ENCODE measurements at regions not wholly inside any gene's neighbourhood (a gene's known extent, or its start where the extent isn't known, plus 50 kb on each side); places are given as distances from the start of the nearest gene placed in this dataset.

- no peak overlapping the region for H3K4me3 Mint-ChIP-seq
- H3K9me3 Mint-ChIP-seq, result peaks cover 8 to 24% (median 13%) of the 10 kb centered on the region in 7 donors
- DNase-seq, result no peak
- no peak overlapping the region for H3K27ac Mint-ChIP-seq
- no peaks in the 10 kb centered on the region for H3K4me1 Mint-ChIP-seq
- H3K27me3 Mint-ChIP-seq, result no peaks in the 10 kb centered on the region
- H3K36me3 Mint-ChIP-seq, result no peaks in the 10 kb centered on the region
- no peak for ATAC-seq (ENCODE audit: low read depth in 2 of 2)
Observed at GRCh38 chr7:53917637-53918036, 624.5 kb upstream of the VSTM2A start.

GRCh38 chr7:53920011-53920410 is 622.2 kb upstream of the VSTM2A start:
- H3K27me3 Mint-ChIP-seq, result no peaks in the 10 kb centered on the region
- DNase-seq, result no peak
- H3K9me3 Mint-ChIP-seq, result peaks cover 8 to 29% (median 14%) of the 10 kb centered on the region in 7 donors
- no peak overlapping the region for H3K27ac Mint-ChIP-seq
- no peak overlapping the region for H3K4me3 Mint-ChIP-seq
- no peaks in the 10 kb centered on the region for H3K36me3 Mint-ChIP-seq
- H3K4me1 Mint-ChIP-seq, result no peaks in the 10 kb centered on the region
- ATAC-seq (ENCODE audit: low read depth in 2 of 2), result no peak

GRCh38 chr7:53940483-53940882 is 601.7 kb upstream of the VSTM2A start:
- Mint-ChIP-seq H3K4me1 (no peaks in the 10 kb centered on the region), H3K36me3 (no peaks in the 10 kb centered on the region), H3K4me3 (no peak overlapping the region), H3K27ac (no peak overlapping the region), H3K9me3 (peaks cover 2 to 22% (median 7%) of the 10 kb centered on the region in 7 donors), H3K27me3 (no peaks in the 10 kb centered on the region)
- ATAC-seq (ENCODE audit: low read depth in 2 of 2), result no peak
- DNase-seq, result no peak

- Mint-ChIP-seq H3K36me3 (no peaks in the 10 kb centered on the region), H3K27me3 (no peaks in the 10 kb centered on the region), H3K4me1 (no peaks in the 10 kb centered on the region), H3K27ac (no peak overlapping the region), H3K4me3 (no peak overlapping the region), H3K9me3 (peaks cover 0 to 15% (median 7%) of the 10 kb centered on the region in 7 donors)
- ATAC-seq (ENCODE audit: low read depth in 2 of 2) (no peak), DNase-seq (no peak)
Observed at GRCh38 chr7:53947732-53948131, 594.4 kb upstream of the VSTM2A start.

- no peaks in the 10 kb centered on the region for H3K36me3 Mint-ChIP-seq
- H3K27ac Mint-ChIP-seq, result no peak overlapping the region
- H3K27me3 Mint-ChIP-seq, result no peaks in the 10 kb centered on the region
- no peak overlapping the region for H3K4me3 Mint-ChIP-seq
- no peak for DNase-seq
- peaks cover 0 to 17% (median 5%) of the 10 kb centered on the region in 7 donors for H3K9me3 Mint-ChIP-seq
- H3K4me1 Mint-ChIP-seq, result no peaks in the 10 kb centered on the region
- no peak for ATAC-seq (ENCODE audit: low read depth in 2 of 2)
Observed at GRCh38 chr7:53965716-53966115, 576.5 kb upstream of the VSTM2A start.

- ATAC-seq (ENCODE audit: low read depth in 2 of 2) (no peak), DNase-seq (no peak)
- Mint-ChIP-seq H3K9me3 (peaks cover 5 to 21% (median 10%) of the 10 kb centered on the region in 7 donors), H3K36me3 (no peaks in the 10 kb centered on the region), H3K27me3 (no peaks in the 10 kb centered on the region), H3K27ac (no peak overlapping the region), H3K4me1 (no peaks in the 10 kb centered on the region), H3K4me3 (no peak overlapping the region)
Observed at GRCh38 chr7:53983480-53983879, 558.7 kb upstream of the VSTM2A start.

- no peak overlapping the region for H3K4me3 Mint-ChIP-seq
- ATAC-seq (ENCODE audit: low read depth in 2 of 2) (no peak), DNase-seq (no peak)
- H3K4me1 Mint-ChIP-seq, result no peaks in the 10 kb centered on the region
- H3K27ac Mint-ChIP-seq, result no peak overlapping the region
- no peaks in the 10 kb centered on the region for H3K36me3 Mint-ChIP-seq
- no peaks in the 10 kb centered on the region for H3K27me3 Mint-ChIP-seq
- peaks cover 5 to 22% (median 9%) of the 10 kb centered on the region in 7 donors for H3K9me3 Mint-ChIP-seq
Observed at GRCh38 chr7:53984776-53985175, 557.4 kb upstream of the VSTM2A start.

- peaks cover 4 to 24% (median 6%) of the 10 kb centered on the region in 7 donors for H3K9me3 Mint-ChIP-seq
- no peak overlapping the region for H3K4me3 Mint-ChIP-seq
- no peak overlapping the region for H3K27ac Mint-ChIP-seq
- DNase-seq (no peak), ATAC-seq (ENCODE audit: low read depth in 2 of 2) (no peak)
- H3K36me3 Mint-ChIP-seq, result no peaks in the 10 kb centered on the region
- no peaks in the 10 kb centered on the region for H3K27me3 Mint-ChIP-seq
- no peaks in the 10 kb centered on the region for H3K4me1 Mint-ChIP-seq
Observed at GRCh38 chr7:53988376-53988775, 553.8 kb upstream of the VSTM2A start.

- Mint-ChIP-seq H3K4me1 (no peaks in the 10 kb centered on the region), H3K36me3 (no peaks in the 10 kb centered on the region), H3K27ac (no peak overlapping the region), H3K27me3 (no peaks in the 10 kb centered on the region), H3K9me3 (peaks cover 1 to 12% (median 5%) of the 10 kb centered on the region in 7 donors), H3K4me3 (no peak overlapping the region)
- DNase-seq (no peak), ATAC-seq (ENCODE audit: low read depth in 2 of 2) (no peak)
Observed at GRCh38 chr7:53993224-53993623, 549.0 kb upstream of the VSTM2A start.

GRCh38 chr7:53996876-53997275 is 545.3 kb upstream of the VSTM2A start:
- no peak for DNase-seq
- H3K27ac Mint-ChIP-seq, result no peak overlapping the region

GRCh38 chr7:54014765-54015164 is 527.4 kb upstream of the VSTM2A start:
- Mint-ChIP-seq H3K4me1 (no peaks in the 10 kb centered on the region), H3K27me3 (no peaks in the 10 kb centered on the region), H3K4me3 (no peak overlapping the region), H3K27ac (no peak overlapping the region), H3K36me3 (no peaks in the 10 kb centered on the region), H3K9me3 (peaks cover 10 to 29% (median 12%) of the 10 kb centered on the region in 7 donors)
- DNase-seq (no peak), ATAC-seq (ENCODE audit: low read depth in 2 of 2) (no peak)

More at GRCh38 chr7:53996876-53997275, 545.3 kb upstream of the VSTM2A start:
- ATAC-seq (ENCODE audit: low read depth in 2 of 2), result no peak
- Mint-ChIP-seq H3K9me3 (peaks cover 0 to 12% (median 6%) of the 10 kb centered on the region in 7 donors), H3K36me3 (no peaks in the 10 kb centered on the region), H3K27me3 (no peaks in the 10 kb centered on the region), H3K4me1 (no peaks in the 10 kb centered on the region), H3K4me3 (no peak overlapping the region)

GRCh38 chr7:54015251-54015650 is 526.9 kb upstream of the VSTM2A start:
- Mint-ChIP-seq H3K27me3 (no peaks in the 10 kb centered on the region), H3K4me3 (no peak overlapping the region), H3K9me3 (peaks cover 11 to 29% (median 12%) of the 10 kb centered on the region in 7 donors), H3K36me3 (no peaks in the 10 kb centered on the region), H3K27ac (no peak overlapping the region), H3K4me1 (no peaks in the 10 kb centered on the region)
- DNase-seq, result no peak
- ATAC-seq (ENCODE audit: low read depth in 2 of 2), result no peak

- ATAC-seq (ENCODE audit: low read depth in 2 of 2), result no peak
- DNase-seq, result no peak
- Mint-ChIP-seq H3K27me3 (no peaks in the 10 kb centered on the region), H3K9me3 (peaks cover 0 to 21% (median 8%) of the 10 kb centered on the region in 7 donors), H3K4me3 (no peak overlapping the region), H3K27ac (no peak overlapping the region), H3K4me1 (no peaks in the 10 kb centered on the region), H3K36me3 (no peaks in the 10 kb centered on the region)
Observed at GRCh38 chr7:54037873-54038272, 504.3 kb upstream of the VSTM2A start.

- H3K36me3 Mint-ChIP-seq, result no peaks in the 10 kb centered on the region
- no peak for DNase-seq
- no peak overlapping the region for H3K4me3 Mint-ChIP-seq
- no peaks in the 10 kb centered on the region for H3K4me1 Mint-ChIP-seq
- no peaks in the 10 kb centered on the region for H3K27me3 Mint-ChIP-seq
- H3K9me3 Mint-ChIP-seq, result peaks cover 0 to 22% (median 7%) of the 10 kb centered on the region in 7 donors
- H3K27ac Mint-ChIP-seq, result no peak overlapping the region
- no peak for ATAC-seq (ENCODE audit: low read depth in 2 of 2)
Observed at GRCh38 chr7:54060643-54061042, 481.5 kb upstream of the VSTM2A start.

GRCh38 chr7:54066643-54067042 is 475.5 kb upstream of the VSTM2A start:
- DNase-seq, result no peak
- no peaks in the 10 kb centered on the region for H3K36me3 Mint-ChIP-seq
- H3K27me3 Mint-ChIP-seq, result no peaks in the 10 kb centered on the region
- no peak for ATAC-seq (ENCODE audit: low read depth in 2 of 2)
- no peak overlapping the region for H3K4me3 Mint-ChIP-seq
- H3K4me1 Mint-ChIP-seq, result no peaks in the 10 kb centered on the region
- H3K9me3 Mint-ChIP-seq, result peaks cover 7 to 29% (median 11%) of the 10 kb centered on the region in 7 donors
- H3K27ac Mint-ChIP-seq, result no peak overlapping the region

Data from naive B cell (primary cell).